K562 (cell line): ENCODE measurements at regions not wholly inside any gene's neighbourhood (a gene's known extent, or its start where the extent isn't known, plus 50 kb on each side); places are given as distances from the start of the nearest gene placed in this dataset.

Source experiments
- ATF1 ChIP-seq, 2 experiments: fragments of 450-650 bp in 1 of 2; IDR thresholded peaks; 2 replicates each; pipeline ENCODE4 v1.6.1; 2016; ENCODE audit warnings: missing compliant biosample characterization in 1 of 2, missing genetic modification characterization in 1 of 2
- BRD4 ChIP-seq: fragments of 200-600 bp; sonication (generic); IDR thresholded peaks from 2 replicates; pipeline ENCODE4 v1.6.1; 2017; ENCODE audit warnings: inconsistent platforms
- GABPB1 ChIP-seq: sonication (generic); formaldehyde crosslinking; IDR thresholded peaks from 2 replicates; pipeline ENCODE4 v1.8.0; 2022; ENCODE audit warnings: mild to moderate bottlenecking, missing genetic modification reagents
- JUNB ChIP-seq: fragments of 450-650 bp; formaldehyde crosslinking; conservative IDR thresholded peaks from 2 replicates; pipeline ENCODE4 v1.4.0; 2020; ENCODE audit warnings: mild to moderate bottlenecking
- MAFK ChIP-seq: IDR thresholded peaks from 2 replicates; pipeline ENCODE4 v1.6.1; 2011; ENCODE audit warnings: low read length, improper control_type of control experiment
- TEAD2 ChIP-seq: fragments of 450-650 bp; IDR thresholded peaks from 2 replicates; pipeline ENCODE4 v1.6.1; 2016; ENCODE audit warnings: missing genetic modification characterization, control low read depth, missing compliant biosample characterization
- TF ChIP-seq, protein P1 (sequence below), 3 experiments: IDR thresholded peaks in 2 of 3; conservative IDR thresholded peaks in 1 of 3; 2 replicates each; pipeline ENCODE4 v1.5.1; 2011 to 2012; ENCODE audit warnings: low read length in 3 of 3, mild to moderate bottlenecking in 3 of 3, control low read depth in 2 of 3, improper control_type of control experiment in 1 of 3, inconsistent platforms in 1 of 3, low read depth in 1 of 3, mixed read lengths in 1 of 3, moderate library complexity in 1 of 3; ENCODE audit not compliant: insufficient read depth in 2 of 3

DNA sequence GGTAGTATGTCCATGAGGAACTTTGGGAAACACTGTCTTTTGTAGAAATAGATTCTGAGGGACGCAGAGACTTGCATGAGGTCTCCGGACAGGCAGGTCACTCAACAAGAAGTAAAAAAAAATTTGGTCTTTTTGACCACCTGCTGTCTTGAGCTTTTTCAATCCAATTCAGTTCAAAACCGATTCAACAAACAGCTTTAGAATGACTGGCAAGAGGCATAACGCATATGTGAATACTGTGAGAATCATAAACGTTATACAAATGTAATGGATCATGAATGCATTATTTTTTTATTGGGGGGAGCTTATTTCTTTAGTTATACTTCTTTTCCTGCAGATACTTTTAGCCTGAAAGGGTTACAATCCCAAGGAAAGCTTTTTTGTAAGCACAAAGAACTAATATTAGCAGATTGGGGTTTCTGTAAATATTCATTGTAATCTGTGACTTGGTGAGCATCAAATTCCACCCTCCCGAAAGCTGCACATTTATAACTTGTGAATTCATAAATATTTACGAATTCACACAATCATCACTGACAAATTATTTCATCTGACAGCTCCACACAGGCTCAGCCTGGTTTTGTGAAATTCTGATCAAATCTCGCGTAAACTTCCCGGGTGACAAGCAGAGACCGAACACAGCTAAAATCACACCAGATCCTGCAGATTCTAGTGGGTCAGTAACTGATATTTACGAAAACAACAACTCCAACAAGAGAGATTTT is 507.7 kb downstream of the MN1 start:
- TF ChIP-seq TEAD2 (tag), result no peak
- TF ChIP-seq, protein P1, sequence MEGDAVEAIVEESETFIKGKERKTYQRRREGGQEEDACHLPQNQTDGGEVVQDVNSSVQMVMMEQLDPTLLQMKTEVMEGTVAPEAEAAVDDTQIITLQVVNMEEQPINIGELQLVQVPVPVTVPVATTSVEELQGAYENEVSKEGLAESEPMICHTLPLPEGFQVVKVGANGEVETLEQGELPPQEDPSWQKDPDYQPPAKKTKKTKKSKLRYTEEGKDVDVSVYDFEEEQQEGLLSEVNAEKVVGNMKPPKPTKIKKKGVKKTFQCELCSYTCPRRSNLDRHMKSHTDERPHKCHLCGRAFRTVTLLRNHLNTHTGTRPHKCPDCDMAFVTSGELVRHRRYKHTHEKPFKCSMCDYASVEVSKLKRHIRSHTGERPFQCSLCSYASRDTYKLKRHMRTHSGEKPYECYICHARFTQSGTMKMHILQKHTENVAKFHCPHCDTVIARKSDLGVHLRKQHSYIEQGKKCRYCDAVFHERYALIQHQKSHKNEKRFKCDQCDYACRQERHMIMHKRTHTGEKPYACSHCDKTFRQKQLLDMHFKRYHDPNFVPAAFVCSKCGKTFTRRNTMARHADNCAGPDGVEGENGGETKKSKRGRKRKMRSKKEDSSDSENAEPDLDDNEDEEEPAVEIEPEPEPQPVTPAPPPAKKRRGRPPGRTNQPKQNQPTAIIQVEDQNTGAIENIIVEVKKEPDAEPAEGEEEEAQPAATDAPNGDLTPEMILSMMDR (IDR thresholded peaks at IDR 0.05 in 2 of 3, conservative IDR thresholded peaks at IDR 0.05 in 1 of 3; ENCODE audit: insufficient read depth in 2 of 3, low read depth in 1 of 3, low read length in 3 of 3), result no peak
- no peak for TF ChIP-seq BRD4
- TF ChIP-seq GABPB1 (CRISPR knock-in tag), result no peak
- TF ChIP-seq MAFK, result no peak
- TF ChIP-seq ATF1 (CRISPR knock-in tag; IDR thresholded peaks at IDR 0.05), result no peak
- TF ChIP-seq ATF1 (tag; IDR thresholded peaks at IDR 0.05), result no peak
- no peak for TF ChIP-seq JUNB (CRISPR knock-in tag)
